ENCODE measurements at regions not wholly inside any gene's neighbourhood (a gene's known extent, or its start where the extent isn't known, plus 50 kb on each side); places are given as distances from the start of the nearest gene placed in this dataset.

GRCh38 chr5:61623401-61624069 lies 291.5 kb downstream of the ZSWIM6 start:
- DNase-seq: peak; percentile 31

- no peak for DNase-seq
Measured at GRCh38 chr5:61624553-61625136, 292.6 kb downstream of the ZSWIM6 start.

GRCh38 chr5:61625137-61625561 lies 293.1 kb downstream of the ZSWIM6 start:
- no peak for DNase-seq

- DNase-seq: peak; percentile 66
Measured at GRCh38 chr5:61625681-61626621, 293.9 kb downstream of the ZSWIM6 start.

- no peak for DNase-seq
Measured at GRCh38 chr5:61626639-61627282, 294.7 kb downstream of the ZSWIM6 start.

GRCh38 chr5:61627531-61627930 lies 295.5 kb downstream of the ZSWIM6 start:
- DNase-seq: no peak

GRCh38 chr5:61630908-61631307 lies 298.9 kb downstream of the ZSWIM6 start:
- no peak for DNase-seq

GRCh38 chr5:61631438-61631941 lies 299.4 kb downstream of the ZSWIM6 start:
- no peak for DNase-seq

GRCh38 chr5:61632064-61632463 lies 300.0 kb downstream of the ZSWIM6 start:
- no peak for DNase-seq

GRCh38 chr5:61635271-61635670 lies 303.2 kb downstream of the ZSWIM6 start:
- DNase-seq: no peak

- no peak for DNase-seq
Measured at GRCh38 chr5:61637566-61637965, 305.5 kb downstream of the ZSWIM6 start.

GRCh38 chr5:61638476-61638875 lies 306.4 kb downstream of the ZSWIM6 start:
- no peak for DNase-seq

- DNase-seq: no peak
Measured at GRCh38 chr5:61640179-61641021, 308.3 kb downstream of the ZSWIM6 start.

- DNase-seq: no peak
Measured at GRCh38 chr5:61641748-61642565, 309.9 kb downstream of the ZSWIM6 start.

- no peak for DNase-seq
Measured at GRCh38 chr5:61647672-61648071, 315.6 kb downstream of the ZSWIM6 start.

GRCh38 chr5:61649231-61649630 lies 317.2 kb downstream of the ZSWIM6 start:
- DNase-seq: no peak

GRCh38 chr5:61649971-61650370 lies 317.9 kb downstream of the ZSWIM6 start:
- DNase-seq: no peak

- no peak for DNase-seq
Measured at GRCh38 chr5:61650661-61651060, 318.6 kb downstream of the ZSWIM6 start.

GRCh38 chr5:61651195-61651594 lies 319.1 kb downstream of the ZSWIM6 start:
- DNase-seq: no peak

- DNase-seq: no peak
Measured at GRCh38 chr5:61652916-61653315, 320.9 kb downstream of the ZSWIM6 start.
